RKO (cell line): ENCODE measurements at regions not wholly inside any gene's neighbourhood (a gene's known extent, or its start where the extent isn't known, plus 50 kb on each side); places are given as distances from the start of the nearest gene placed in this dataset.

Source experiments
- DNase-seq: peaks from one replicate; pipeline ENCODE4 v3.0.0-alpha.2; 2016; ENCODE audit warnings: low spot score

DNA sequence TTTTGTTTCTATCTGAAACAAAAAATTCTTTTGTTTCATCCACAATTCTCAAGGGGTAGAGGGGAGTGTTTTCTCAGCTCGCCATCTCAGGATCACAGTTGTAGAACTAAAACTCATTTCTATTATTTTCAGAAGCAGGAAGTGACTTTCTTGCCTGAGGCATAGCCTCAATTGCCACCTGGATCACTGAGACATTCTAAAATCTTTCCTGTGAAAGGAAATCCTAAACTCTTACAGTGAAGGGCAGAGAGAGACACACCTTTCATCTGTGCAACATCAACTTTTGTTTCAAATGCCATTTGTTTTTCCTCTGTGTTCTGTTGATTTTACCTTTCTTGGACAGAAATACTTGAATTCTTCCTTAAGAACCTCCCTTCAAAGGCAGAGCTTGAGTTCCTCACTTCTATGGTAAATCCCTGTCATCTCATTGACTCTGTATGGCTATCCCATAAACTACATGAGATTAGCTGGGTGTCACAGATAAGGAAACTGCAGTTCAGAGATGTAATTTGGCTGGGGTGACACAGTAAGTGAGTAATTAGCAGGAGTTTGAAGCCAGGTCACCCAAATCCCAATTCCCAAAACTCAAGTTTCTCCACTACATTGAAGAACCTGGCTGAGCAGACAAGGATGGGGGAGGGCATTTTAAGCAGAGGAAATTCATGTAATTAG lies 224.4 kb upstream of the HTR2A start:
- no peak for DNase-seq

DNA sequence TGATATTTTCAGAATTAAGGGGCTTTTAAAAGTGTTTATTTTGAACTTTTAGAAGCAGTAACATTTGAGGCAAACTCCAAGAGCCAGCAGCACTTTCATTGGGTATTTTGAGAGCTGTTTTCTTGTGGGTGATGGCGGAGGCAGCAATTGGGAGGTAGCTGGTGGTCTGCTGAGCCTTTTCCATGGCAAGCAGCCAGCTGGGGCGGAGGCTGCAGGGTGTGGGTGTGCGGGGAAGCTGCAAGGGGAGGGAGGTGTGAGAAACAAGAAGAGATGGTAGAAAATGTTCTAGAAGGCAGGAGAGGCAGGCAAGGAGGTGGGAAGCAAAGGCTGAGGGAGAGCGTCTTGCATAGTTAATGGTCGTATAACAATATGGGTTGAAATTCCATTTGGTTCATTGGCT lies 223.4 kb upstream of the HTR2A start:
- no peak for DNase-seq

- no peak for DNase-seq
Measured at GRCh38 chr13:47119575-47120235, 222.9 kb upstream of the HTR2A start.

DNA sequence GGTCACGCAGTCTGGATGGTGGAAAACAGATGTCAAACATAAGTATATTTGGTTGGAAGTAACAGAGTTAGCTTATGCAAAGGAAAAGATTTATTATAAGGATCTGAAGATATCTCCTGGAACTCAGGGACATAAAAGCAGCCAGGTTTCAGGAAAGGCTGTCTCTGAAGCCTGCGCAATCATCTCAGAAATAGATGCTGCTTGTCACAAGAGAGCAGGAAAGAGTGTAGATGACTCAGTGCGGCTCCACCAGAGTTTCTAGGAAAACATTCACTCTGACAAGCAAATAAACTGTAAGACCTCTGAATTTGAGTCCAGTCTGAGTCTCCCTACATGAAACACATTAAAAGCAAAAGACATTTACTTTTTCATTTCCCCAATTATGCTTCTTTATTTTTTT lies 220.4 kb upstream of the HTR2A start:
- no peak for DNase-seq

GRCh38 chr13:47114030-47114429 lies 217.2 kb upstream of the HTR2A start:
- peak; percentile 24 for DNase-seq

DNA sequence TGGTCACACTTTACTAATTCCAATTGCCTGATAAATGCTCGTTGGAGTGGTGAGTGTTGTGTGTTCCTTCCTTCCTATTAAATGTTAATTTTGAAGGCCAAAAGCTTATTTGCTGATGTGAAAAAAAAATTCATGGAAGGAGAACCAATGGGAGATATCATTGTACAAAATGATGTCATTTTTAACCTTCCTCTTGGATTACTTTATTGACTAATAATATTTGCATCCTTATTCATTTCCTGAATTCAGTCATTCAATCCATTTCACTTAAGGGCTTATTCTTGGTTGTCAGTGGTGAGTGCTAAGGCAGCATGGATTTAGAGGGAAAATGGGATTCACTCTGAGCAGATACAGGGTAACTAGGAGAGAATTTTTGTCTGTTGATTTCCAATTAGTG lies 216.0 kb upstream of the HTR2A start:
- DNase-seq, result no peak

DNA sequence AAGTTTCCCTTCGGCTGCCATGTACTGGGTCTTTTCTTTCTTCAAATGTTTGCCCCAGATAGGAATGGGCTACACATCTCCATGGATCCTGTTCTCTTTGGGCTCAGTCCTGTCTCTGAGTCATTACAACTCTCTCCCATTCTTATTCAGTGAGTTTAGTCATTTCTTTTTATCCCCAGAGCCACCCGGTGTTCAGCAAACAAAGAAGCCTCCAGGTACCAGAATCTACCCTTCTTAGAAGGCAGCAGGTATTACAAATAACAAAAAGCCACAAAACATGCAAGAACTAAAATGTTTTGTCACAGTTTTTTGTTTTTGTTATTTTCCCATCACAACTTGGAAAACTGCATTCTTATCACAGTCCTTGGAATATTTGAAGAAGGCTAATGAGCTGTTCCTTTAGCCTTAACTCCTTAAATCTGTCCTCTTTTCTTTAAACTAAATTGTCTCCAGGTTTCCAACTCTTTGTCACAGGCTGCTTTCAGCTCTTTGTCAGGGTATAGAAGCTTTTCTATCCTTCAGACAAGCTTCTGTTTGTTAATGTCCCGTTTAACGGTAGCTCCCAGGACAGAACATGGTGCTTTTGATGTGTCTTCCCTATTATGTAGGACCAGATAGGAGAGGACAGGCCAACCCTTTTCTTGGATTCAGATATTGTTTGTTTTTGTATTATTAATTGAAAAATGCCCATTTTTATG lies 215.5 kb upstream of the HTR2A start:
- no peak for DNase-seq

GRCh38 chr13:47111499-47111898 lies 214.6 kb upstream of the HTR2A start:
- no peak for DNase-seq

GRCh38 chr13:47110833-47111240 lies 214.0 kb upstream of the HTR2A start:
- no peak for DNase-seq

DNA sequence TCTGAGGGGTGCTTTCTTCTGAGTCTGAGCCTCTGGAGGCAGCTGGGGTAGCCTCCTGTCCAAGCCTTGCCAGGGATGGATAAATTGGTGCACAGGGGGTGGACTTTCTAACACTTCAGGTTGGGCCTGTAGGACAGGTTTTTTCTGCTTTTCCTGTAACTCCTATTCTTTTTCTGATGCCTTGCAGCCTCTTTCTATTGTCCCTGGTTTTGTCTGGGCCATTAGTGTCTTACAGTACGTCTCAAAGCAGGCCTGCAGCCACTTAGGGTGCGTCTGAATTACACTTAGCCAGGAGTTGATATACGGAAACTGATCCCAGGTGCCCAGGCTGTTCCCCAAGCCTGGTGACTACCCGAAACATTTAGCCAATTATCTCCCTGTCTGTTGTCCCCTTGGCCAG lies 213.3 kb upstream of the HTR2A start:
- DNase-seq, result no peak

- DNase-seq, result no peak
Measured at GRCh38 chr13:47109028-47109427, 212.2 kb upstream of the HTR2A start.

DNA sequence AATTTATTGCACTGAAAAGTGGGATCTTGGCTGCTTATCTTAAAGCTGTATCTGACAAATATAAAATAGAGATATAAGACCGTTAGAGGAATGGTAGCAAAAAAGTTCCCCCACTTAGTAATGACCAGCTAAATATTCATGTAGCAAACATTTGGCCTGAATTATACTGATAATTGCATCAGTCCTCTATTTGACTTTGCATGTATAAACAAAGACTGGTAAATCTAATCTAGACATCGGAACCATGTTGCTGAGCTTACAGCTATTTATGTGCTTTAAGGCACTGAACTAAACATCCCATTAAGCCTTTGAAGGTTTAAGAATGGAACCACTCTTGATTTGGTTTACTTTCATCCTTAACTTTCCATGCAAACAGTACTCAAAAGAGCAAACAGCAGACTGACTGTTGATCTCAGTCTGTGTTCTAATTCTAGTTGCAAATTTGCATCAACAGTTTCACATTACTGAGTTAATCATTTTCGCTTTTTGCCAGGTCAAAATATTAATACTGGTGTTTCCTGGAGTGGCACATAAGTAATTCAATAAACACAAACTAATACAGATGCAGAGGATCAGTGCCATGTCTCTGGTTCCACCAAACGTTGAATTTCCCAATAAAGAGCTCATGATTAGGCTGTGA lies 203.5 kb upstream of the HTR2A start:
- no peak for DNase-seq

- no peak for DNase-seq
Measured at GRCh38 chr13:47094734-47095434, 198.0 kb upstream of the HTR2A start.

- DNase-seq, result no peak
Measured at GRCh38 chr13:47092202-47092601, 195.3 kb upstream of the HTR2A start.

DNA sequence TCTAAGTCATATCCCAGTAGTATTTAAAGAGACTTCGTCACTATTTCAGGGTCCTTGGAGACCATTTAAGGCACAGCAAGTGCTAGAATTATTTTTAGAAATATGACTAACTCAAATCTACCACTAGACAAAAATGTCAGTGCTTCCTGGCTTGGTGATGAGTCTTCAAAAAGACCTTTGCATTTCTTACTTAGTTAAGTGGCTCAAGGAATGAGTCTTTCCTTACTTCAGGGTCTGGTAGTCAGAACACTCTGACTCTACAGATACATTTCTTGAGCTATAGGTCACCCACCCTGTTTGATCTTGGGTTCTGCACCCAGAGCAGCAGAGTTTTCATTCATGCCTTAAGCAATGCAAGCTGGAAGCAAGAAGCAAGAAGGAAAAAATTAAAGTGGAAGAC lies 191.0 kb upstream of the HTR2A start:
- DNase-seq, result peak; percentile 59

DNA sequence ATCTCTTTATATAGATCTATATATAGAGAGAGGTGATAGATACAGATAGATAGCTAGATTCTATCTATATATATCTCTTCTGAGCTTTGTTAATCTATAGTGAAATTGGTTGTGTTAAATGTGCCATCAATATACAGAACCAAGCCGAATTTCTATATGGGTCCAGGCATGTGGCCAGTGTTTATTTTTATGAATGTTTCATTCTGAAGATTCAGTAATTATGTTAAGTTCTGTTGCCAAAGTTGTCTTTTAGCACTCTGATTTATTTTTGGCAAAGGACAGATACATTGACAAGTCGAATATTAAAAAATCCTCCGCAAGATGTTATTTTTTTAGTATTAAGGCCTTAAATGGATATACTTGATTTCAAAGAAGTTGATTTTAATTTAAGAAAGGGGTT lies 190.4 kb upstream of the HTR2A start:
- DNase-seq, result no peak

- DNase-seq, result no peak
Measured at GRCh38 chr13:47085346-47085745, 188.5 kb upstream of the HTR2A start.

DNA sequence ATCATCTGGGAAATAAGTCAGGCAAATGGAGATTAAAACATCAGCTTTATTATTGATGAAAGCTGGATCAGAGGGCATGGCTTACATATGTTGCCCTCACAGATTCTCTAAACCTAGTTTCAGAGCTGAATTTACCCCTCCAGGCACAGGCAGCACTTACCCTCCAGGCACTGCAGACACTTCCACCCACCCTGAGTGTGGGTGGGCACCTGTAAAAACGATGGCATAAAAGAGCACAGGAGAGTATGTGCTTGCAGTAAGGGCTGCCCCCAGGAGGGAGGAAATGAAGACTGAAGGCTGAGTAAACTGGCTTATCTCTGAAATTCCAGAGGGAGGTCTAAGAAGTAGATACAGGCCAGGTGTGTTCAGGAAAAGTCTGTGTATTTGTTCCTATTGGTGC lies 185.0 kb upstream of the HTR2A start:
- DNase-seq, result no peak

DNA sequence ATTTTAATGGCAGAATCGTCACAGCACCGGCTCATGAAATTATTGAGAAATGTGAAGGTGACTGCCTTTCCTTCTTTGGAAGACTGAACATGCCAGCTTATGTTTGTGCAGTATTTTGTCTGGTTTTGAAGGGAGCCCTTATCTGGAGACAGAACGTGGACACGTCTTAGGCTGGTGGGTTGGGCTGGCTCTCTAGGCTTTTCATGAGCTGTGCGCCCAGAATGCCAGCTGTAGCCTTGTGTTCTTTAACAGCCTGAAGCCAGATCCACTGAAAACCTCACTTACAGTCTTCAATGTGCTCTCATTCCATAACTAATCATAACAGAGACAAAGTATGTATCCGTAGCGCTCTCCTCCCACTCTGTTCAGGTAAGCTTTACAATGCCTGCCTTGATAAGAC lies 184.4 kb upstream of the HTR2A start:
- DNase-seq, result no peak

DNA sequence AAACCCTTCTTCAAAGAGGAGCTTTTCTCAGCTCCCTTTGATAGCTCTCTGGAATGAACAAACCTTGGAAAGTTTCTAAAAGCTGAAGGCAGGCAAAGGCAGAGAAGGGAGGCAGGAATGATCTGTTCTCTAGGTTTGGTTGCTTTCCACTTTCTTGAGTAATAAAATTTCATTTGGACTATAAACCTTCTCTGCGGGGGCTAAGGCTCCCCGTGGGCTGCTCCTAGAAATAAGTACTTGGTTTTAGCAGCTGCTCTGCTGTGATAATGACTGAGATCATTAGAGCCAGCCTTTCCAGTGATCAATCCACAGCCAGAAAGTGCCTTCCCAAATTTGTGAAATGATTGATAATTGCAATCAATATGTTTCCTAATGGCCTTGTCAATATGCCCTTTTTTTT lies 183.8 kb upstream of the HTR2A start:
- no peak for DNase-seq

DNA sequence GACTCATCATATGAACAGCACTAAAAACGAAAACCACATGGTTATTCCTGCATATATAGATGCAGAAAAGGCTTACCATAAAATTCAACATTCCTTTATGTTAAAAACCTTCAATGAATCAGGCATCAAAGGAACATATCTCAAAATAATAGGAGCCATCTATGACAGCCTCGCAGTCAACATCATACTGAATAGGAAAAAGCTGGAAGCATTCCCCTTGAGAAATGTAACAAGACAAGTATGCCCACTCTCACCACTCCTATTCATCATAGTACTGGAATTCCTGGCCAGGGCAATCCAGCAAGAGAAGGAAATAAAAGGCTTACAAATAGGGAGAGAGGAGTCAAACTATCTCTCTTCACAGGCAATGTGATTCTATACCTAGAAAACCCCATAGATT lies 179.6 kb upstream of the HTR2A start:
- DNase-seq, result no peak

DNA sequence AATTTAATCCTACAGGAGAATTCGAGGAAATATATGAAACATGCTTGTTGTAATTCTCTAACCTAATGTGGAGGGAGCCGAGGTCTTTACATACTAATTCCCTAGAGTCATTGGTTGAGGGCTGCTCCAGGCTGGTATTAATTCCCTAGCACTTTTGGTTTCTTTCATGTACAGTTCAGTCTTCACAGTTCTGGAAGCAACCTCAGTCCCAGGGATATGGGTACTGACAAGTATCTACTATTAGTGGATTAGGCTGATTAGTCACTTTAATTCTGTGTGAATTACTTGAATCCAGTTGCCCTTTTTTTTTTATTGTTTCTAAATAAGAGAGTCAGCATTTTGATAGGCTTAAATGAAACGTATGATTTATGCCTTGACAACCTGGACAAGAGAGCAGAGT lies 172.3 kb upstream of the HTR2A start:
- DNase-seq, result no peak
